ENCODE measurements at regions not wholly inside any gene's neighbourhood (a gene's known extent, or its start where the extent isn't known, plus 50 kb on each side); places are given as distances from the start of the nearest gene placed in this dataset.
"Not testable (repeated sequence)": the region's sequence is repeated elsewhere in the genome, so short reads cannot be mapped to it uniquely, and the experiment has no call there.

- no peak for DNase-seq (ENCODE audit: low read depth)
Measured at GRCh38 chrX:124699876-124700275, 353.5 kb downstream of the SH2D1A start.

- DNase-seq (ENCODE audit: low read depth): no peak
Measured at GRCh38 chrX:124717537-124717936, 371.2 kb downstream of the SH2D1A start.

GRCh38 chrX:124719060-124719459, 372.7 kb downstream of the SH2D1A start:
- no peak for DNase-seq (ENCODE audit: low read depth)

- DNase-seq (ENCODE audit: low read depth): no peak
Measured at GRCh38 chrX:124720532-124720931, 374.2 kb downstream of the SH2D1A start.

- no peak for DNase-seq (ENCODE audit: low read depth)
Measured at GRCh38 chrX:124725502-124725901, 379.1 kb downstream of the SH2D1A start.

- no peak for DNase-seq (ENCODE audit: low read depth)
Measured at GRCh38 chrX:124726292-124726691, 379.9 kb downstream of the SH2D1A start.

- no peak for DNase-seq (ENCODE audit: low read depth)
Measured at GRCh38 chrX:124726881-124727280, 380.5 kb downstream of the SH2D1A start.

DNA sequence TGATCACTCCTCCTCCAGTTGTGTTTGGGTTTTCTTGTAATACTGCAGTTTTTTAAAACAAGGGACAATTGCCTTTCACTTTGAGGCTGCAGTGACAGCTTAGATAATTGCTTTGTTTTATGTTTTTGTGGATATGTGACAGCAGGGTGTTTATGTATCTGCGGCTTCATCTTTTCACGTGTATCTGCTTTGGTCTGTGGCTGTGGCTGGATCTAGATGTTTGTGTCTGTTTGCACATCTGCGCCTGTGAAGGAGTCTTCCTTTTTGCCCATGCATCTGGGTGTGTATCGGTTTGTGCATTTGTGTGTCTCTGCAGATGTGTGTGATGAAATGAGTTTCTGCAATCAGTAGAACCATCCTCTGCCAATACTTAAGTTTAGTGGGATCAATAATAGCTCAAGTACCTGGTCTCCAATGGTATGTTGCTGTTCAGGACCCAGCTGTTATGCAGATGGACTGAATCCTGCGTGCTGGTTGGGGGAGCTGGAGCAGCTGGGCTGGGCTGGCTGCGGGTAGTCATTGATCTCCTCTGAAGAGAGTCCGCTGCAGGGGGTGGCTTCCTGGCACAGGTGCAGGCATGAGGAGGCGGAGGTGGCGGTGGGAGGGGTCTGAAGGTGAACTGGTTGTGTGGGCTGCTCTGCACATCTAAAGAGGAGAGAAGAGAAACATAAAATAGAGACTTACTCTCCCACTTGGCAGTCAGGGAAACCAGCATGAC, 390.3 kb downstream of the SH2D1A start:
- DNase-seq (ENCODE audit: low read depth): no peak

GRCh38 chrX:124737771-124738170, 391.4 kb downstream of the SH2D1A start:
- no peak for DNase-seq (ENCODE audit: low read depth)

DNA sequence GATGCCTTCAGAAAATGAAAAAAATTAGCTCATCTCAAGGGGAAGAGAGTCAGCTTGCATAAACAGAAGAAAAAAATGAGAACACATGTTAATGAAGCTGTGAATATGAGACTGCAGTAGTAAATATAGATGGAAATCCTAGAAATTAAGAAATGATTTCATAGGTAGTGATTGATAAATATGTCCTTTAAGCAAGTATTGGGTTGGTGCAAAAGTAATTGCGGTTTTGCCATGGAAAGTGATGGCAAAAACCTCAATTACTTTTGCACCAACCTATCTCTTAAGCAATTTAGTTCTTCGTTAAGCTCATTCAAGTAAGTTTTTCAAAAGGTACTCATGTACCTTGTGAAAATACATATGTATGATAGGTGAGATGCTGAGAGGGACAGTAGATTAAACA, 400.9 kb downstream of the SH2D1A start:
- DNase-seq (ENCODE audit: low read depth): no peak

DNA sequence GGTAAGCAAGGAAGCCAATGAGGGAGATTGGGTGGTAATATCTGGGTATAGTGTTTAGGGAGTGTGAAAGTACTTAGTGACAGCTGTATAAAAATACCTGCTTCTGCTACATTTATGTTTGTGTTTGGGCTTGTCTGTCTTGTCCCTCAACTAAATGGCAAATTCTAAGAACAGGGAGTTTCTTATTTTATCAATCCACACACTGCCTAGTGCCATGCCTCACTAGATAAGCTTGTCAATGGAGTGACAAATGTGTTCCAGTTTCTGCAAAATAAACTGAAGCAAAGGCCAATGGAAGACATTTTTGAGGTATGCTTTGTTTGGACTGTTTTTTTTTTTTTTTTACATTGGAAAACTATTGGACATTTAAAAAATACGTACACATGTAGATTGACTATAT, 418.0 kb downstream of the SH2D1A start:
- no peak for DNase-seq (ENCODE audit: low read depth)

DNA sequence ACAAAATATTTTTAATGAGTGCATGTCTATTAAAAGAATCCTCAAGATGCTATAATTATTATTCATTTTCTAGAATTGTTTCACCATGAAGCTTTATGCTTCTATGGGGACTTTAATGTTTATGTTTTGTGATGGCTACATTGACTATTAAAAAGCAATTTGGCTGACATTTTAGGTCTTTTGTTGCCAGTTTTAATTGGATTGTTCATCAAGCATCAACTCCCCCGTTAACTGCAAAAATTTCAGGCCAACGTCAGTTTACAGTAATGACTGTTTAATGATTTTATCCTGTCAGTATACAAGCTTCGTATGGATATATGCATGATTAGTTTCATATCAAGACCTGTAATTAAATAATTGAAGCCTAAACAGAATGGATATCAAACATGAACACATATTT, 422.8 kb downstream of the SH2D1A start:
- no peak for DNase-seq (ENCODE audit: low read depth)

- DNase-seq (ENCODE audit: low read depth): no peak
Measured at GRCh38 chrX:124771292-124771691, 424.9 kb downstream of the SH2D1A start.

- not testable (repeated sequence) for DNase-seq (ENCODE audit: low read depth)
Measured at GRCh38 chrX:124788253-124788652, 441.9 kb downstream of the SH2D1A start.

DNA sequence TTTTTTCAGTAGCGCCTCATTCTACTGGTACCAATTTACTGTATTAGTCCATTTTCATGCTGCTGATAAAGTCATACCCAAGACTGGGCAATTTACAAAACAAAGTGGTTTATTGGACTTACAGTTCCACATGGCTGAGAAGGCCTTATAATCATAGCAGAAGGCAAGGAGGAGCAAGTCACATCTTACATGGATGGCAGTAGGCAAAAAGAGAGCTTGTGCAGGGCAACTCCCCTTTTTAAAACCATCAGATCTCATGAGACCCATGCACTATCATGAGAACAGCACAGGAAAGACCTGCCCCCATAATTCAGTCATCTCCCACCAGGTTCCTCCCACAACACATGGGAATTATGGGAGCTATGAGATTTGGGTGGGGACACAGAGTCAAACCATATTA, 443.5 kb downstream of the SH2D1A start:
- not testable (repeated sequence) for DNase-seq (ENCODE audit: low read depth)

DNA sequence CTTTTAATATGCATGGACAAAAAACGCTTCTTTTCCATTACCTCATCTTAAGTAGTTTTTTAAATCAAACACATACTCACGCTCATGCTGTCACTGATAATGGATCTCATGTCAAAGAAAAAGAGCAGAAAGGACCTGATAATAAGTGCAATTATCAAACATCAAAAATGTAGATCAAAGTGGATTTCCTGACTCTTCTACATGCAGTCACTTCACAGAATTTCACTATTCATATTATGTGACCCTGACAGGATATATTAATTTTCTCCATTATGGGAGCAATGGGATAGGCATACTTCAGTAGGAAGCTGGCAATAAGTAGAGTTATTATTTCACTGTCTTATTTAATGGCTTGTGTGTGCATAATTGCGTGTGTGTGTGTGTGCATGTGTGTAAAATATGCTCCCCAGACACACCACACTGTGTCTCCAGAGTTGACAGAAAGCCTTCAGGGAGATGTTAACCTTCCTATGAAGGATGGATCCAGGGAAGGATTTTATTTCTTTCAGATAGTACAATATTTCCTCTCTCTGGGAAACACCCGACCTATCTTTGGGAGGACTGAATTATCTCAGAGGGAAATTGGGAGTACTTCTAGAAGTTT, 445.2 kb downstream of the SH2D1A start:
- DNase-seq (ENCODE audit: low read depth): no peak

DNA sequence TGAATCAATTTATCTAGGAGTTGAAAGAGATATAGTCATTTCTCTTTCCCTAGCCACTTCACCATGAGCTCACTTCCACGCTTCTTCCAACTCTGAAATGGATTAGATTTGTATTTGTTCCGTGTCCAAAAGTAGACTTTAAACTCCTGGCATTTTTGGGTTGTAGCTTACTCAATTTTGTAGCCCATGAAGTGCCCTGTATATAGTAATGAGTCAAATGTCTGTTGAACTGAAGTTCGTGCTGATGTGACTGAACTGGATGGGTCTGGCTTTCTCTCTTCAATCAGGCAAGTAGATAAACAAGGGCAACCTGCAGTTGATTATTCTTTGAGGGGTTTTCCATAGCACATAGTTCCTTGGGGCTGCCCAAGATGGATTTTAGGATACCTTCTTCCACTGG, 450.6 kb downstream of the SH2D1A start:
- DNase-seq (ENCODE audit: low read depth): no peak

GRCh38 chrX:124804962-124805361, 458.6 kb downstream of the SH2D1A start:
- DNase-seq (ENCODE audit: low read depth): no peak

DNA sequence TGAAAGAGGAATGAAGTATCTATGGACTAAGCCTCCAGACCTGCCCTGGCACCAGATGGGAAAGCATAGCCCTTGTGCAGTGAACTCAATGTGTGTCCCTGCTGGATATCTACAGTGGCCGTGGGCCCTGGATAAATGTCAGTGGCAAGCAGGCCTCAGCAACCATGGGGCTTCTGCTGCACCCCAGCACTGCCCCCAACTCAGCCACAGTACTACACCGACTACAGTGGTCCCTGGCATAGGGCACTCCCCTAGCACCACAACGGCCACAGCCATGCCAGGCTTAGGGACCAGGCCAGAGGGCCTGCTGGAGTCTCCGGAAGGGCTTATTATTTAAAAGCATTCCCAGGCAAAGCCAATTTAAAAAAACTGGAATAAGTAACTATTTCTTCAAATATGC, 459.1 kb downstream of the SH2D1A start:
- DNase-seq (ENCODE audit: low read depth): no peak

- no peak for DNase-seq (ENCODE audit: low read depth)
Measured at GRCh38 chrX:124814106-124814505, 467.7 kb downstream of the SH2D1A start.

GRCh38 chrX:124818033-124818432, 471.7 kb downstream of the SH2D1A start:
- DNase-seq (ENCODE audit: low read depth): no peak

GRCh38 chrX:124818764-124819163, 472.4 kb downstream of the SH2D1A start:
- DNase-seq (ENCODE audit: low read depth): no peak

DNA sequence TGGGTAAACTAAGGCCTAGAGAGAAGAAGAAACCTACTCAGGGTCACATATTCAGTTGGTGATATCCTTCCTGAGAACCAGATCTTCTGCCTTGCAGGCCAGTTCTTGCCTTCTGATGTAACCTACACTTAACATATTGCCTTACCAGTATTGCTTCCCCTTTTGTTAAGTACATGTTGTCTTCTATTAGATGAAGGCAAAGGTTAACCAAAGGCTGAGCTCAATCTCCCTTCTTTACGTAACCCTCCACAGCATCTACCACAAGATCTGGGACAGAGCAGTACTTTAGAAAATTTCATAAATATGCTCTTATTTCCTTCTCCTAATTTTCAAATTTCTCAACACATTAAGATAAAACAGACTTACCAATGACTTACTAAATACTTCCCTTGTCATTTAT, 474.4 kb downstream of the SH2D1A start:
- DNase-seq (ENCODE audit: low read depth): no peak

Data from RPMI7951 (cell line).